ENCODE measurements at regions not wholly inside any gene's neighbourhood (a gene's known extent, or its start where the extent isn't known, plus 50 kb on each side); places are given as distances from the start of the nearest gene placed in this dataset.

DNA sequence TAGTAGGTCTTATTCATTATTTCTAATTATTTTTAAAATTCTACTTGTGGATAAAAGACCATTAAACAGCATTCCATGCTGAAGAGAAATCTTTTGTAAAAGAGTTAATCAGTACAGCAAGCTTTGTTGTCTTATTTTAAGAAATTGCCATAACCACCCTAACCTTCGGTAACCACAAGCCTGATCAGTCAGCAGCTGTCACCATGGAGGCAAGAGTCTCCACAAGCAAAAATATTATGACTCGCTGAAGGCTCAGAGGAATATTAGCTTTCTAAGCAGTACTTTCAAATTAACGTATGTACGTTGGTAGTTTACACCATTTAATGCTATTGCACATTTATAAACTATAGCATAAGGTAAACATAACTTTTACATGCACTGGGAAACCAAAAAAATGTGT is 650.5 kb upstream of the LINC00305 start:
- Histone ChIP-seq H3K4me1 (ENCODE audit: control insufficient read depth in 1 of 2, insufficient read depth in 2 of 2, low read length in 2 of 2) (no peaks in the 10 kb centered on the region), H2BK5ac (ENCODE audit: low read depth, low read length, poor library complexity) (no peak overlapping the region), H3K27ac (ENCODE audit: low read depth, low read length) (no peak overlapping the region), H3K4ac (ENCODE audit: low read depth, low read length) (no peak overlapping the region), H3K4me2 (ENCODE audit: low read length) (no peak overlapping the region), H2AFZ (ENCODE audit: insufficient read depth, low read length, poor library complexity) (no peak overlapping the region), H3K36me3 (ENCODE audit: control insufficient read depth in 1 of 2, insufficient read depth in 2 of 2, low read length in 2 of 2) (no peaks in the 10 kb centered on the region), H2BK120ac (ENCODE audit: insufficient read depth, low read length, poor library complexity) (no peak overlapping the region), H3K23ac (ENCODE audit: low read length) (no peak overlapping the region), H3K79me1 (ENCODE audit: low read length) (no peaks in the 10 kb centered on the region), H4K91ac (ENCODE audit: low read depth, low read length) (no peak overlapping the region), H4K12ac (ENCODE audit: low read depth, low read length) (no peak overlapping the region), H3K14ac (ENCODE audit: low read length) (no peak overlapping the region), H4K8ac (ENCODE audit: low read depth, low read length) (no peak overlapping the region), H3K79me2 (ENCODE audit: control insufficient read depth, insufficient read depth, low read length, poor library complexity) (no peaks in the 10 kb centered on the region), H3K9ac (ENCODE audit: low read length) (no peak overlapping the region), H3K27me3 (ENCODE audit: insufficient read depth, low read length) (no peaks in the 10 kb centered on the region), H2BK12ac (ENCODE audit: low read length) (no peak overlapping the region), H3K9me3 (ENCODE audit: insufficient read depth, low read depth, low read length) (no peaks in the 10 kb centered on the region), H3K18ac (ENCODE audit: low read length) (no peak overlapping the region), H2AK5ac (ENCODE audit: low read length) (no peak overlapping the region), H3K4me3 (ENCODE audit: low read depth, low read length) (no peak overlapping the region)
- no peak for DNase-seq
- no CpG with 5 or more reads among the region's 4 CpGs for WGBS (ENCODE audit: extremely low coverage, insufficient coverage, insufficient read length)

DNA sequence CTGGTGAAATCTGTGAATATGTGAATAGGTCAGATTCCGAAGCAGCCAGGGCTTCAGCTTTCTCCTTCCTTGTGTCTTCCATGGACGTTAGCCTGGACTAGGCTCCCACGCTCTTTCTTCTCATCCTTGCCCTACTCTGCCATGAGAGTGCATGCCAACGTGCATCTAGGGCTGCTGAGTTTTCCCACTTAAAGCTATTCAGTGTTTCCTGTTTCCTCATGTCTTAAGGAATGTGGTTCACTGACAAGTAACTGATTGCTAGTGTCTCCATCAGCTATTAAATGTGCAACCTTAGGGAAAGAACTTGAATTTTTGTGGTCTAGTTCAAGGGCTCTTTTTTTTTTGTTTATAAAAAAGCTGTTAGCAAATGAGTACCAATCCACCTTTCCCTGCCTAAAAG is 642.3 kb upstream of the LINC00305 start:
- Histone ChIP-seq H3K27me3 (ENCODE audit: insufficient read depth, low read length) (no peaks in the 10 kb centered on the region), H2BK5ac (ENCODE audit: low read depth, low read length, poor library complexity) (no peak overlapping the region), H3K18ac (ENCODE audit: low read length) (no peak overlapping the region), H3K79me1 (ENCODE audit: low read length) (no peaks in the 10 kb centered on the region), H3K4me1 (ENCODE audit: control insufficient read depth in 1 of 2, insufficient read depth in 2 of 2, low read length in 2 of 2) (no peaks in the 10 kb centered on the region), H2AK5ac (ENCODE audit: low read length) (no peak overlapping the region), H3K14ac (ENCODE audit: low read length) (no peak overlapping the region), H4K8ac (ENCODE audit: low read depth, low read length) (no peak overlapping the region), H2AFZ (ENCODE audit: insufficient read depth, low read length, poor library complexity) (no peak overlapping the region), H3K4me3 (ENCODE audit: low read depth, low read length) (no peak overlapping the region), H3K36me3 (ENCODE audit: control insufficient read depth in 1 of 2, insufficient read depth in 2 of 2, low read length in 2 of 2) (no peaks in the 10 kb centered on the region), H3K23ac (ENCODE audit: low read length) (no peak overlapping the region), H3K27ac (ENCODE audit: low read depth, low read length) (no peak overlapping the region), H2BK120ac (ENCODE audit: insufficient read depth, low read length, poor library complexity) (no peak overlapping the region), H4K12ac (ENCODE audit: low read depth, low read length) (no peak overlapping the region), H3K4ac (ENCODE audit: low read depth, low read length) (no peak overlapping the region), H3K4me2 (ENCODE audit: low read length) (no peak overlapping the region), H3K9me3 (ENCODE audit: insufficient read depth, low read depth, low read length) (no peaks in the 10 kb centered on the region), H4K91ac (ENCODE audit: low read depth, low read length) (no peak overlapping the region), H3K9ac (ENCODE audit: low read length) (no peak overlapping the region), H3K79me2 (ENCODE audit: control insufficient read depth, insufficient read depth, low read length, poor library complexity) (no peaks in the 10 kb centered on the region), H2BK12ac (ENCODE audit: low read length) (no peak overlapping the region)
- no CpG with 5 or more reads among the region's 4 CpGs for WGBS (ENCODE audit: extremely low coverage, insufficient coverage, insufficient read length)
- DNase-seq = no peak

DNA sequence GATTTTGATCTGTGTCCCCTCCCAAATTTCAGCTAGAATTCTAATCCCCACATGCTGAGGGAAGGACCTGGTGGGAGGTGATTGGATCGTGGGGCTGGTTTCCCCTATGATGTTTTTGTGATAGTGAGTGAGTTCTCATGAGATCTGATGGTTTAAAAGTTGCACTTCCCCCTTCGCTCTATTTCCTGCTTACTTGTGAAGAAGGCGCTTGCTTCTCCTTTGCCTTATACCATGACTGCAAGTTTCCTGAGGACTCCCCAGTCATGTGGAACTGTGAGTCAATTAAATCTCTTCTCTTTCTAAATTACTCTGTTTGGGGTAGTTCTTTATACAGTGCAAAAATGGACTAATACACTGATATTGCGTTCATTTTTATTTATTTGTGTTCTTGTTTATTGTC is 636.8 kb upstream of the LINC00305 start:
- Histone ChIP-seq H2BK120ac (ENCODE audit: insufficient read depth, low read length, poor library complexity) (no peak overlapping the region), H2BK5ac (ENCODE audit: low read depth, low read length, poor library complexity) (no peak overlapping the region), H4K91ac (ENCODE audit: low read depth, low read length) (no peak overlapping the region), H4K12ac (ENCODE audit: low read depth, low read length) (no peak overlapping the region), H3K27me3 (ENCODE audit: insufficient read depth, low read length) (no peaks in the 10 kb centered on the region), H4K8ac (ENCODE audit: low read depth, low read length) (no peak overlapping the region), H3K4me1 (ENCODE audit: control insufficient read depth in 1 of 2, insufficient read depth in 2 of 2, low read length in 2 of 2) (no peaks in the 10 kb centered on the region), H3K9ac (ENCODE audit: low read length) (no peak overlapping the region), H3K4ac (ENCODE audit: low read depth, low read length) (no peak overlapping the region), H2AFZ (ENCODE audit: insufficient read depth, low read length, poor library complexity) (no peak overlapping the region), H3K79me1 (ENCODE audit: low read length) (no peaks in the 10 kb centered on the region), H3K23ac (ENCODE audit: low read length) (no peak overlapping the region), H2AK5ac (ENCODE audit: low read length) (no peak overlapping the region), H3K9me3 (ENCODE audit: insufficient read depth, low read depth, low read length) (no peaks in the 10 kb centered on the region), H3K79me2 (ENCODE audit: control insufficient read depth, insufficient read depth, low read length, poor library complexity) (no peaks in the 10 kb centered on the region), H3K18ac (ENCODE audit: low read length) (no peak overlapping the region), H3K36me3 (ENCODE audit: control insufficient read depth in 1 of 2, insufficient read depth in 2 of 2, low read length in 2 of 2) (no peaks in the 10 kb centered on the region), H3K4me3 (ENCODE audit: low read depth, low read length) (no peak overlapping the region), H3K27ac (ENCODE audit: low read depth, low read length) (no peak overlapping the region), H3K14ac (ENCODE audit: low read length) (no peak overlapping the region), H3K4me2 (ENCODE audit: low read length) (no peak overlapping the region), H2BK12ac (ENCODE audit: low read length) (no peak overlapping the region)
- DNase-seq = no peak
- no CpG with 5 or more reads among the region's 4 CpGs for WGBS (ENCODE audit: extremely low coverage, insufficient coverage, insufficient read length)

DNA sequence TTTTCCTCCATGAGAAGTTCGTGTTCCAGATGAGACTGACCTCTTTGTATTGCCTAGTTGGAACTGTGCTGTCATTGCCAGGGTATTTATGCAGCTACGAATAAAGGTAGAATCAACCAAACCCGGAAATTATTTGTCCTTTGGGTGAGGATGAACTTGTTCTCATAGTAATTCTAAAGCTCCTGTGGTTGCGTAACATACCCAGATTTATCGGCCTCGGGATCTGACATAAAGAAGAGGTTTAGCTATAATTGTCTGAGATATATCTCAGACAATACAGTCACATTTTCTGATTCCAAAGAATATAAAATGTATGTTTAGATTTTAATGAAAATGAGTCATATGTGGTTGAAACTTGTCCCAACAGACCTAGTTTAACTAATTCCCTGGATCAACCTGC is 628.7 kb upstream of the LINC00305 start:
- H3K4me3 ChIP-seq (ENCODE audit: low read depth, low read length) = no peak overlapping the region
- H3K4me1 ChIP-seq (ENCODE audit: control insufficient read depth in 1 of 2, insufficient read depth in 2 of 2, low read length in 2 of 2) = no peaks in the 10 kb centered on the region
- no peak overlapping the region for H3K23ac ChIP-seq (ENCODE audit: low read length)
- no peaks in the 10 kb centered on the region for H3K79me2 ChIP-seq (ENCODE audit: control insufficient read depth, insufficient read depth, low read length, poor library complexity)
- no peak overlapping the region for H2BK5ac ChIP-seq (ENCODE audit: low read depth, low read length, poor library complexity)
- no peak overlapping the region for H3K18ac ChIP-seq (ENCODE audit: low read length)
- H2BK120ac ChIP-seq (ENCODE audit: insufficient read depth, low read length, poor library complexity) = no peak overlapping the region
- no peak overlapping the region for H3K27ac ChIP-seq (ENCODE audit: low read depth, low read length)
- H3K79me1 ChIP-seq (ENCODE audit: low read length) = no peaks in the 10 kb centered on the region
- H4K8ac ChIP-seq (ENCODE audit: low read depth, low read length) = no peak overlapping the region
- DNase-seq = no peak
- no peaks in the 10 kb centered on the region for H3K36me3 ChIP-seq (ENCODE audit: control insufficient read depth in 1 of 2, insufficient read depth in 2 of 2, low read length in 2 of 2)
- H3K4me2 ChIP-seq (ENCODE audit: low read length) = no peak overlapping the region
- H4K91ac ChIP-seq (ENCODE audit: low read depth, low read length) = no peak overlapping the region
- WGBS (ENCODE audit: extremely low coverage, insufficient coverage, insufficient read length) = no CpG with 5 or more reads among the region's 6 CpGs
- H3K14ac ChIP-seq (ENCODE audit: low read length) = no peak overlapping the region
- no peak overlapping the region for H2BK12ac ChIP-seq (ENCODE audit: low read length)
- H2AFZ ChIP-seq (ENCODE audit: insufficient read depth, low read length, poor library complexity) = no peak overlapping the region
- no peak overlapping the region for H4K12ac ChIP-seq (ENCODE audit: low read depth, low read length)
- H3K9ac ChIP-seq (ENCODE audit: low read length) = no peak overlapping the region
- no peak overlapping the region for H3K4ac ChIP-seq (ENCODE audit: low read depth, low read length)
- no peaks in the 10 kb centered on the region for H3K9me3 ChIP-seq (ENCODE audit: insufficient read depth, low read depth, low read length)
- no peak overlapping the region for H2AK5ac ChIP-seq (ENCODE audit: low read length)
- no peaks in the 10 kb centered on the region for H3K27me3 ChIP-seq (ENCODE audit: insufficient read depth, low read length)

All from trophoblast cell (in vitro differentiated cells and primary cell).